ENCODE measurements at regions not wholly inside any gene's neighbourhood (a gene's known extent, or its start where the extent isn't known, plus 50 kb on each side); places are given as distances from the start of the nearest gene placed in this dataset.
"Not testable (repeated sequence)": the region's sequence is repeated elsewhere in the genome, so short reads cannot be mapped to it uniquely, and the experiment has no call there.

GRCh38 chr11:87501388-87501787, 463.7 kb downstream of the TMEM135 start:
- Histone ChIP-seq H3F3A (replicated peaks; ENCODE audit: low read depth) (no peaks in the 10 kb centered on the region), H3K27me3 (ENCODE audit: insufficient read depth) (no peaks in the 10 kb centered on the region), H3K79me2 (replicated peaks; ENCODE audit: insufficient read depth) (no peaks in the 10 kb centered on the region), H3K9me2 (ENCODE audit: insufficient read depth) (0 out of 2 replicates have a peak, but pooled peaks cover 3% of the 10 kb centered on the region), H3K36me3 (ENCODE audit: insufficient read depth) (no peaks in the 10 kb centered on the region; the same call in 1 of the 2 replicates), H3K27ac (ENCODE audit: low read depth) (no peak overlapping the region), H4K20me1 (replicated peaks; ENCODE audit: insufficient read depth) (no peaks in the 10 kb centered on the region), H3K4me3 (no peak overlapping the region), H2AFZ (no peak overlapping the region), H3K4me2 (no peak overlapping the region), H3K4me1 (ENCODE audit: insufficient read depth) (no peaks in the 10 kb centered on the region)
- DNase-seq (ENCODE audit: low spot score) (no peak), ATAC-seq (no peak)
- TF ChIP-seq POLR2AphosphoS5 (IDR thresholded peaks at IDR 0.05; ENCODE audit: low read depth) (no peak), CTCF (conservative IDR thresholded peaks at IDR 0.05; ENCODE audit: low read depth in 2 of 2) (peak; percentile 38 to 56), ZNF114 (CRISPR knock-in tag; IDR thresholded peaks at IDR 0.05) (no peak)
- H3K27me3 Mint-ChIP-seq (ENCODE audit: insufficient read depth, low read depth, poor library complexity): peaks cover 2% of the 10 kb centered on the region
- H3K9me3 Mint-ChIP-seq: peaks cover 22% of the 10 kb centered on the region; the same call in 2 of the 3 replicates
- no peaks in the 10 kb centered on the region for H3K4me1 Mint-ChIP-seq
- no peak overlapping the region for H3K27ac Mint-ChIP-seq
- no peak overlapping the region for H3K4me3 Mint-ChIP-seq
- peaks cover 3% of the 10 kb centered on the region; the same call in 2 of the 3 replicates for H3K36me3 Mint-ChIP-seq (ENCODE audit: low read depth)

GRCh38 chr11:87494936-87495335, 457.2 kb downstream of the TMEM135 start:
- not testable (repeated sequence) for H3F3A ChIP-seq (replicated peaks; ENCODE audit: low read depth); ATAC-seq; H3K4me3 ChIP-seq; H3K27ac ChIP-seq (ENCODE audit: low read depth); H3K9me2 ChIP-seq (ENCODE audit: insufficient read depth); H3K4me3 Mint-ChIP-seq; H3K36me3 ChIP-seq (ENCODE audit: insufficient read depth); H3K27me3 ChIP-seq (ENCODE audit: insufficient read depth); H3K27ac Mint-ChIP-seq; H3K4me2 ChIP-seq; DNase-seq (ENCODE audit: low spot score); H3K79me2 ChIP-seq (replicated peaks; ENCODE audit: insufficient read depth); H4K20me1 ChIP-seq (replicated peaks; ENCODE audit: insufficient read depth)
- Mint-ChIP-seq H3K9me3 (peaks cover 18% of the 10 kb centered on the region; the same call in 2 of the 3 replicates), H3K4me1 (peaks cover 27% of the 10 kb centered on the region), H3K27me3 (ENCODE audit: insufficient read depth, low read depth, poor library complexity) (peaks cover 14% of the 10 kb centered on the region), H3K36me3 (ENCODE audit: low read depth) (peaks cover 17% of the 10 kb centered on the region; the same call in 2 of the 3 replicates)
- H3K4me1 ChIP-seq (ENCODE audit: insufficient read depth): peaks cover 26% of the 10 kb centered on the region
- peak overlapping the region; percentile 18; the same call in 1 of the 2 replicates for H2AFZ ChIP-seq

GRCh38 chr11:87494026-87494425, 456.3 kb downstream of the TMEM135 start:
- not testable (repeated sequence) for H3K9me2 ChIP-seq (ENCODE audit: insufficient read depth); H2AFZ ChIP-seq; H3K27ac Mint-ChIP-seq; H3K27me3 ChIP-seq (ENCODE audit: insufficient read depth); H4K20me1 ChIP-seq (replicated peaks; ENCODE audit: insufficient read depth); H3F3A ChIP-seq (replicated peaks; ENCODE audit: low read depth); H3K79me2 ChIP-seq (replicated peaks; ENCODE audit: insufficient read depth); H3K4me3 ChIP-seq; H3K27ac ChIP-seq (ENCODE audit: low read depth); H3K4me3 Mint-ChIP-seq; H3K36me3 ChIP-seq (ENCODE audit: insufficient read depth)
- peak; percentile 45 for ATAC-seq
- peak; percentile 12 for DNase-seq (ENCODE audit: low spot score)
- Mint-ChIP-seq H3K27me3 (ENCODE audit: insufficient read depth, low read depth, poor library complexity) (peaks cover 14% of the 10 kb centered on the region), H3K36me3 (ENCODE audit: low read depth) (peaks cover 17% of the 10 kb centered on the region; the same call in 2 of the 3 replicates), H3K9me3 (peaks cover 15% of the 10 kb centered on the region; the same call in 2 of the 3 replicates), H3K4me1 (peaks cover 27% of the 10 kb centered on the region)
- Histone ChIP-seq H3K4me1 (ENCODE audit: insufficient read depth) (peaks cover 26% of the 10 kb centered on the region), H3K4me2 (peak overlapping the region; percentile 16)

All from GM23338 (cell line).